Uterus (tissue), 3 donors: ENCODE measurements at regions not wholly inside any gene's neighbourhood (a gene's known extent, or its start where the extent isn't known, plus 50 kb on each side); places are given as distances from the start of the nearest gene placed in this dataset.

ENCODE experiments used
- DNase-seq, 2 donors: peaks; one replicate each; pipeline ENCODE4 v3.0.0-alpha.2; 2019 to 2020
- H3K27ac ChIP-seq, 2 donors: fragments of 200-600 bp; sonication (generic); 1 replicate in 1 of 2; 2 replicates in 1 of 2; pipeline ENCODE4 v1.5.1; 2016 to 2018
- H3K27me3 ChIP-seq, 2 donors: fragments of 200-600 bp; sonication (generic); one replicate each; pipeline ENCODE4 v1.5.1; 2018 to 2019; ENCODE audit warnings: control low read depth in 1 of 2
- H3K36me3 ChIP-seq, 2 donors: fragments of 200-600 bp; sonication (generic); one replicate each; pipeline ENCODE4 v1.5.1; 2019; ENCODE audit warnings: control low read depth in 1 of 2
- H3K4me1 ChIP-seq, 2 donors: fragments of 200-600 bp; sonication (generic); one replicate each; pipeline ENCODE4 v1.5.1; 2018 to 2019; ENCODE audit warnings: control low read depth in 1 of 2
- H3K4me3 ChIP-seq, 2 donors: fragments of 200-600 bp; sonication (generic); 1 replicate in 1 of 2; 2 replicates in 1 of 2; pipeline ENCODE4 v1.5.1; 2018 to 2019; ENCODE audit warnings: mild to moderate bottlenecking in 1 of 2
- H3K9me3 ChIP-seq, 2 donors: fragments of 200-600 bp; sonication (generic); one replicate each; pipeline ENCODE4 v1.5.1; 2019; ENCODE audit warnings: control low read depth in 1 of 2
- POLR2A ChIP-seq, 2 donors: fragments of 450-650 bp; IDR thresholded peaks; one replicate each; pipeline ENCODE4 v1.6.1; 2016; ENCODE audit warnings: antibody characterized with exemption in 2 of 2, mild to moderate bottlenecking in 1 of 2, moderate library complexity in 1 of 2
- intact Hi-C: fragments of 100-400 bp; cut with DNase I; formaldehyde crosslinking; loops from one replicate; pipeline ENCODE4 v1.15.1; 2023; ENCODE audit warnings: low total_unique reads
- TF ChIP-seq, protein P1 (sequence below), 4 experiments: fragments of 200-600 bp in 2 of 4; fragments of 450-650 bp in 2 of 4; sonication (generic) in 2 of 4; IDR thresholded peaks; one replicate each; pipeline ENCODE4 v1.5.1; 2016 to 2019; ENCODE audit warnings: antibody characterized with exemption in 4 of 4, mild to moderate bottlenecking in 2 of 4, moderate library complexity in 1 of 4
- donor health status: DM: yes; HTN: yes; CAD: no.

DNA sequence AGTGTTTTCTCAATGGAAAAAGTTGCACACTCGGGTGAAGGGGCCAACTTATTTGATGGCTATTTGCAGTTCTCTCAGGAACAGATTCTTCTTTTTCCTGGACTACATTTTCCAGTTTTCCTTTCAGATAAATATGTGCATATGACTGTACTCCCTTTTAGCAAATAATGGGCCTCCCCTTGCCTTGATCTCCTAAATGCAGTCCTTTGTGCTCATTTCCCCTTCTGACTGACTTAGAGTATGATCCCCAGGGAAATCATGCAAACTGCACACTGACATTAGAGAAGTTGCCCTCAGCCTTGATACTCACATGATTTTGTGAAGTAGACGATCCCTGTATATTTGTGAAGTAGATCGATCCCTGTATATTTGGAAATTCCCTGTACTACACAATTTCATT, 492.9 kb upstream of the NOVA1 start:
- H3K36me3 ChIP-seq = no peaks in the 10 kb centered on the region
- H3K27ac ChIP-seq = no peak overlapping the region
- H3K4me1 ChIP-seq = no peaks in the 10 kb centered on the region
- no peaks in the 10 kb centered on the region for H3K9me3 ChIP-seq
- intact Hi-C loops = no loop called here
- TF ChIP-seq, protein P1, sequence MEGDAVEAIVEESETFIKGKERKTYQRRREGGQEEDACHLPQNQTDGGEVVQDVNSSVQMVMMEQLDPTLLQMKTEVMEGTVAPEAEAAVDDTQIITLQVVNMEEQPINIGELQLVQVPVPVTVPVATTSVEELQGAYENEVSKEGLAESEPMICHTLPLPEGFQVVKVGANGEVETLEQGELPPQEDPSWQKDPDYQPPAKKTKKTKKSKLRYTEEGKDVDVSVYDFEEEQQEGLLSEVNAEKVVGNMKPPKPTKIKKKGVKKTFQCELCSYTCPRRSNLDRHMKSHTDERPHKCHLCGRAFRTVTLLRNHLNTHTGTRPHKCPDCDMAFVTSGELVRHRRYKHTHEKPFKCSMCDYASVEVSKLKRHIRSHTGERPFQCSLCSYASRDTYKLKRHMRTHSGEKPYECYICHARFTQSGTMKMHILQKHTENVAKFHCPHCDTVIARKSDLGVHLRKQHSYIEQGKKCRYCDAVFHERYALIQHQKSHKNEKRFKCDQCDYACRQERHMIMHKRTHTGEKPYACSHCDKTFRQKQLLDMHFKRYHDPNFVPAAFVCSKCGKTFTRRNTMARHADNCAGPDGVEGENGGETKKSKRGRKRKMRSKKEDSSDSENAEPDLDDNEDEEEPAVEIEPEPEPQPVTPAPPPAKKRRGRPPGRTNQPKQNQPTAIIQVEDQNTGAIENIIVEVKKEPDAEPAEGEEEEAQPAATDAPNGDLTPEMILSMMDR (IDR thresholded peaks at IDR 0.05) = no peak
- TF ChIP-seq POLR2A (IDR thresholded peaks at IDR 0.05) = no peak
- no peak overlapping the region for H3K4me3 ChIP-seq
- no peak for DNase-seq
- H3K27me3 ChIP-seq = no peaks in the 10 kb centered on the region

GRCh38 chr14:27091973-27092372, 494.1 kb upstream of the NOVA1 start:
- no peak overlapping the region for H3K27ac ChIP-seq
- no peaks in the 10 kb centered on the region for H3K9me3 ChIP-seq
- no peak for DNase-seq
- H3K4me3 ChIP-seq = no peak overlapping the region
- no peaks in the 10 kb centered on the region for H3K27me3 ChIP-seq
- H3K36me3 ChIP-seq = no peaks in the 10 kb centered on the region
- no peaks in the 10 kb centered on the region for H3K4me1 ChIP-seq
- intact Hi-C loops = no loop called here
- TF ChIP-seq, protein P1 (IDR thresholded peaks at IDR 0.05) = no peak
- no peak for TF ChIP-seq POLR2A (IDR thresholded peaks at IDR 0.05)

DNA sequence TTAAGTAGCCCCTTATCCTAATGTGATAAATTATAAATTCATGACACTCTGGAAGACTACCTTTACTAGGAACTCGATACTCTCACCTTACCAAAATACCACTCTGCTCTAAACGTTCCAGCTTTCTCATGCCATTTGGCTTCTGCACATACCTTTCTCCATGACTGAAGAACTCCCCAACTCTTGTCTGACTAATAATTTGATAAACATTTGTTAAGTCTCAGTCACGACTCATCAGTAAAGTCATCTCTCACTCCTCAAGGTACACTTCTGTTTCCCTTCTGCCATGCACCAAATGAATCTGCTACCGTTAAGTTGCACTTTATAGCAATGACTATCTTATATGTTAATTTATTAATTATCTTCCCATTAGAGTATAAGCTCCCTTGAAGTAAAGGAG, 498.3 kb upstream of the NOVA1 start:
- no peak for DNase-seq
- no peak overlapping the region for H3K27ac ChIP-seq
- intact Hi-C loops = no loop called here
- H3K4me1 ChIP-seq = no peaks in the 10 kb centered on the region
- H3K27me3 ChIP-seq = no peaks in the 10 kb centered on the region
- H3K4me3 ChIP-seq = no peak overlapping the region
- H3K9me3 ChIP-seq = no peaks in the 10 kb centered on the region
- TF ChIP-seq POLR2A (IDR thresholded peaks at IDR 0.05) = no peak
- TF ChIP-seq, protein P1 (IDR thresholded peaks at IDR 0.05) = no peak
- H3K36me3 ChIP-seq = no peaks in the 10 kb centered on the region

DNA sequence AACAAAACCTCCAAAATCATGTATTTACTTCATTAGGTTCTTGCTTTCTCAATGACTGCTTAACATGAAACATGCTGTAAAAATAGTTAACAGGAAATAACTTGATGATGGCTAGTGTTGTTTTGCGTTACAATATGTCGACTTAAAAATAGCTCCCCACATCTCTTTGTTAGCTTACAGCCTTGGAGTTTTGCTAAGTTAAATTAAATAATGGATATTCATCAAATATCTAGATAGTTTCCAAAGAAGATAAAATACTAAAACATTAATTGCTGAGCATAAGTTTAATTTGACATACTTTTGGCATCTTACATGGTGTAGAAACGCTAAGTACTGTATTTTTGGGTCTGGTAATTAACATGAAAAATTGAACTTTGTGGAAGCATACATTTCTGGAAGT, 500.6 kb upstream of the NOVA1 start:
- Histone ChIP-seq H3K27ac (no peak overlapping the region), H3K4me3 (no peak overlapping the region), H3K27me3 (no peaks in the 10 kb centered on the region), H3K9me3 (no peaks in the 10 kb centered on the region), H3K36me3 (no peaks in the 10 kb centered on the region), H3K4me1 (no peaks in the 10 kb centered on the region)
- TF ChIP-seq POLR2A (IDR thresholded peaks at IDR 0.05) = no peak
- TF ChIP-seq, protein P1 (IDR thresholded peaks at IDR 0.05) = no peak
- intact Hi-C loops = no loop called here
- no peak for DNase-seq

GRCh38 chr14:27114180-27114579, 516.3 kb upstream of the NOVA1 start:
- Histone ChIP-seq H3K27ac (no peak overlapping the region), H3K36me3 (no peaks in the 10 kb centered on the region), H3K9me3 (no peaks in the 10 kb centered on the region), H3K4me1 (no peaks in the 10 kb centered on the region), H3K4me3 (no peak overlapping the region), H3K27me3 (no peaks in the 10 kb centered on the region)
- DNase-seq = no peak
- no peak for TF ChIP-seq POLR2A (IDR thresholded peaks at IDR 0.05)
- TF ChIP-seq, protein P1 (IDR thresholded peaks at IDR 0.05) = no peak
- intact Hi-C loops = no loop called here
